Activated CD8-positive, alpha-beta T cell treated with anti-CD3 and anti-CD28 coated beads for 36 hours (primary cell): ENCODE measurements at regions not wholly inside any gene's neighbourhood (a gene's known extent, or its start where the extent isn't known, plus 50 kb on each side); places are given as distances from the start of the nearest gene placed in this dataset.
"Not testable (repeated sequence)": the region's sequence is repeated elsewhere in the genome, so short reads cannot be mapped to it uniquely, and the experiment has no call there.

ENCODE experiments used
- ATAC-seq: fragments of 200-7000 bp; cut with Tn5 transposase; one replicate; pipeline ENCODE4 v1.10.0; 2021; ENCODE audit warnings: mild to moderate bottlenecking, moderate library complexity
- CTCF ChIA-PET: fragments of 350-600 bp; sonication (Branson Sonifier 250); formaldehyde crosslinking; loops from one replicate; lab custom pipeline; 2021; ENCODE audit warnings: antibody characterized with exemption; lab: Charles Lee
- POLR2A ChIA-PET: fragments of 350-600 bp; sonication (Branson Sonifier 250); formaldehyde crosslinking; loops from one replicate; lab custom pipeline; 2021; ENCODE audit warnings: antibody characterized with exemption; lab: Charles Lee
- DNase-seq: peaks from one replicate; pipeline ENCODE4 v3.0.0-alpha.2; 2020
- H3K27ac Mint-ChIP-seq: one replicate; pipeline ENCODE4 v1.8.0; 2021; ENCODE audit warnings: mild to moderate bottlenecking, mixed read lengths
- H3K27me3 Mint-ChIP-seq: one replicate; pipeline ENCODE4 v1.8.0; 2021; ENCODE audit warnings: mixed read lengths
- H3K36me3 Mint-ChIP-seq: one replicate; pipeline ENCODE4 v1.8.0; 2021; ENCODE audit warnings: low read depth, mixed read lengths
- H3K4me1 Mint-ChIP-seq: one replicate; pipeline ENCODE4 v1.8.0; 2021; ENCODE audit warnings: low read depth, mixed read lengths
- H3K4me3 Mint-ChIP-seq: one replicate; pipeline ENCODE4 v1.8.0; 2021; ENCODE audit warnings: mild to moderate bottlenecking, moderate library complexity, mixed read lengths
- H3K9me3 Mint-ChIP-seq: one replicate; pipeline ENCODE4 v1.8.0; 2021; ENCODE audit warnings: mixed read lengths
- intact Hi-C: fragments of 100-400 bp; cut with micrococcal nuclease; formaldehyde crosslinking; loops from one replicate; pipeline ENCODE4 v1.10.0; 2022
- TF ChIP-seq, protein P1 (sequence below): fragments of 200-600 bp; IDR thresholded peaks from one replicate; pipeline ENCODE4 v1.8.0; 2022; ENCODE audit warnings: antibody characterized with exemption, mild to moderate bottlenecking

DNA sequence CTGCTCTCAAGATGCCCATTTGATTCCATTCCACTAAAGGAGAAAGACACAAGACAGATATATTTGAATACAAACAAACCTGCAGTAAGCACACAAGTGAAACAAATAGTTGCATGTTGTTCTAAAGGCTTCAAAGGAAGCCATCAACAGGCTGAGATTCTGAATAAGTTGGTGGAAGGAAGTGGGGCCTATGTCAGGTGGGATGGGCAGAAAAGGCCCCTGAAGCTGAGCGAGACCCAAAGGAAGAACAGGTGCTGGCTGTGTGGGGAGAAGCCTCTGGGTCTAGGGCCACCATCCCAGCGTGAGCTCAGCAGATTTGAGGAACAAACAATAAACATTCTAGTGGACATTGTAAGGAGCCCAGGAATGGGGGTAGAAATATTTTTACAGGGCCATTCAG is 82.4 kb upstream of the PLAC8 start:
- no peaks in the 10 kb centered on the region for H3K36me3 Mint-ChIP-seq
- POLR2A ChIA-PET, result interaction anchor here (0.8 kb wide), 1 partner anchor 83 kb away, joined by 3 read pairs; no protein-coding TSS in a partner anchor
- CTCF ChIA-PET, result interaction anchor here (0.8 to 2.1 kb wide), 2 partner anchors 54 to 63 kb away, joined by 4 to 5 read pairs; no protein-coding TSS in a partner anchor

DNA sequence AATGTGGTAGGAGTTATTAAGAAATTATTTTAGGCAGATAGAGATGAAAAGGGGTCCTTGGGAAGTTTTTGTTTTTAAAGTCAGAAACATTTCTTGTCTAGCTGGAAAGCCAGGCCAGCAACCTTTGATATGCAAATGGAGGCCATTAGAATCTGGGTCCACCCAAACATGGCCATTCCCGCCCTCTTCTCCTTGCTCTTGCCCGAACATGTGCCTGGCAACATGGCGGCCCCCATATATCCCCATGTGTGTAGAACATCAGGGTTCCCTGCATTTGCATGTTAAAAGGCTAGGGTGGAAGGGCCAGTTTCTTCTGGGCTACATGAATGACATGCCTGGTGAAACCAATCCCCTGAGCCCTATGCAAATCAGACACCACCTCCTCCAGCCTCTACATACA is 80.7 kb upstream of the PLAC8 start:
- DNase-seq (no peak), ATAC-seq (no peak)
- Mint-ChIP-seq H3K27me3 (no peaks in the 10 kb centered on the region), H3K36me3 (no peaks in the 10 kb centered on the region), H3K4me1 (peaks cover 7% of the 10 kb centered on the region), H3K4me3 (no peak overlapping the region), H3K27ac (no peak overlapping the region), H3K9me3 (no peaks in the 10 kb centered on the region)
- ChIA-PET CTCF (interaction anchor here (1.3 to 1.6 kb wide), 2 partner anchors 56 to 87 kb away, joined by 3 read pairs; no protein-coding TSS in a partner anchor), POLR2A (no interaction called here)
- intact Hi-C loops, result no loop called here
- TF ChIP-seq, protein P1, sequence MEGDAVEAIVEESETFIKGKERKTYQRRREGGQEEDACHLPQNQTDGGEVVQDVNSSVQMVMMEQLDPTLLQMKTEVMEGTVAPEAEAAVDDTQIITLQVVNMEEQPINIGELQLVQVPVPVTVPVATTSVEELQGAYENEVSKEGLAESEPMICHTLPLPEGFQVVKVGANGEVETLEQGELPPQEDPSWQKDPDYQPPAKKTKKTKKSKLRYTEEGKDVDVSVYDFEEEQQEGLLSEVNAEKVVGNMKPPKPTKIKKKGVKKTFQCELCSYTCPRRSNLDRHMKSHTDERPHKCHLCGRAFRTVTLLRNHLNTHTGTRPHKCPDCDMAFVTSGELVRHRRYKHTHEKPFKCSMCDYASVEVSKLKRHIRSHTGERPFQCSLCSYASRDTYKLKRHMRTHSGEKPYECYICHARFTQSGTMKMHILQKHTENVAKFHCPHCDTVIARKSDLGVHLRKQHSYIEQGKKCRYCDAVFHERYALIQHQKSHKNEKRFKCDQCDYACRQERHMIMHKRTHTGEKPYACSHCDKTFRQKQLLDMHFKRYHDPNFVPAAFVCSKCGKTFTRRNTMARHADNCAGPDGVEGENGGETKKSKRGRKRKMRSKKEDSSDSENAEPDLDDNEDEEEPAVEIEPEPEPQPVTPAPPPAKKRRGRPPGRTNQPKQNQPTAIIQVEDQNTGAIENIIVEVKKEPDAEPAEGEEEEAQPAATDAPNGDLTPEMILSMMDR, result no peak

More for the DNA sequence above, 82.4 kb upstream of the PLAC8 start:
- no peak for DNase-seq
- no peaks in the 10 kb centered on the region for H3K27me3 Mint-ChIP-seq
- TF ChIP-seq, protein P1, result no peak
- intact Hi-C loops, result no loop called here
- ATAC-seq, result no peak
- no peaks in the 10 kb centered on the region for H3K9me3 Mint-ChIP-seq
- H3K4me1 Mint-ChIP-seq, result peaks cover 7% of the 10 kb centered on the region
- H3K4me3 Mint-ChIP-seq, result no peak overlapping the region
- H3K27ac Mint-ChIP-seq, result no peak overlapping the region

DNA sequence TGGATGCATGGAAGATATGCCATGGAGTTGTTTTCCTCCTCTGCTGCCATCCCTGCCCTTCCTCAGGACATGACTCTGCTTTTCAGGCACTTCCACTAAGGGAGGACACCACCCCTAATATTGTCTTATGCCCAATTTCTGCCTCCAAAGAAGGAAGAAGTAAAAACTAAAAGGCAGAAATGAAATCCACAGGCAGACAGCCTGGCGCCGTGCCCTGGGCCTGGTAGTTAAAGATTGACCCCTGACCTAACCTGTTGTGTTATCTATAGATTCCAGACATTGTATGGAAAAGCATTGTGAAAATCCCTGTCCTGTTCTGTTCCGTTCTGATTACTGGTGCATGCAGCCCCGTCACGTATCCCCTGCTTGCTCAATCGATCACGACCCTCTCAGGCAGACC is 80.1 kb upstream of the PLAC8 start:
- DNase-seq, H3K27ac Mint-ChIP-seq, POLR2A ChIA-PET, H3K4me3 Mint-ChIP-seq, ATAC-seq, H3K27me3 Mint-ChIP-seq, H3K4me1 Mint-ChIP-seq, intact Hi-C loops, H3K36me3 Mint-ChIP-seq, H3K9me3 Mint-ChIP-seq: not testable (repeated sequence)
- CTCF ChIA-PET, result interaction anchor here (1.6 kb wide), 1 partner anchor 88 kb away, joined by 3 read pairs; no protein-coding TSS in a partner anchor

DNA sequence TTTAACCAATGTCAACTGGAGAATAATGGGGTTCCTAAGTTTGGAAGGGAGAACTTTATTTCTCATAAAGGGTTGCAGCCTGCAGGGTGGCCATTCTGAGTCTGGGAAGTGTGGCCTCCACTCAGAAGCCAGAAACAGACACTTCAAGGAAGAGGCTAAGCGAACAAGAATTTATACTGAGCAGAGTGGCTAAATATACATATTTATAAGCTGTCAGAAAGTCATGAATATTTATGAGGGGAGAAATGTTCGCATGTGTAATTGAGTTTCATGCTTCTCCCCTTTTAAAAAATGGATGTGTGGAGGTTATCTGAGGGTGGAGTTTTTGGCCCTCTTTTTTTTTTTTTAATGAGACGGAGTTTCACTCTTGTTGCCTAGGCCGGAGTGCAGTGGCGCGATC is 78.1 kb upstream of the PLAC8 start:
- DNase-seq (no peak), ATAC-seq (no peak)
- H3K27ac Mint-ChIP-seq, result no peak overlapping the region
- H3K4me1 Mint-ChIP-seq, result peaks cover 16% of the 10 kb centered on the region
- ChIA-PET CTCF (interaction anchor here (1.3 kb wide), 2 partner anchors 12 to 81 kb away, joined by 3 read pairs; no protein-coding TSS in a partner anchor), POLR2A (no interaction called here)
- H3K36me3 Mint-ChIP-seq, result no peaks in the 10 kb centered on the region
- intact Hi-C loops, result no loop called here
- no peaks in the 10 kb centered on the region for H3K9me3 Mint-ChIP-seq
- TF ChIP-seq, protein P1, result no peak
- no peak overlapping the region for H3K4me3 Mint-ChIP-seq
- no peaks in the 10 kb centered on the region for H3K27me3 Mint-ChIP-seq

DNA sequence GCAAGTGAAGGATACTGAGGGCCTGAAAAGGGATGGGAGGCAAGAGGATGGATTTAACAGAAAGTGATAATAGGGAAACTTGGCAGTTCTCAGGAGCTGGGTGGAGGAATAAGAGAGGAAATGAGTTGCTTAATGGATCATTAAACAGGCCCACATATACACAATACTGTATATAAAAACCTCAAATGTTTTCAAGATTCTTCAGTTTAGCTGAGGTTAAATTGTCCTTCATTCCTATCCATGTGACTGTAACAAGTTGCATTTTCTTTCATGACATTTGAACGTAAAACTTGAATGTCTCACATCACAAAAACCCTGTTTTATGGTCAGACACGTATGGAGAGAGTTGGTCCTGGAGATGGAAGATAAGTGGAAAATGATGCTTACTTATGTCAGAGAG is 76.5 kb upstream of the PLAC8 start:
- DNase-seq (no peak), ATAC-seq (no peak)
- Mint-ChIP-seq H3K4me3 (no peak overlapping the region), H3K4me1 (peaks cover 9% of the 10 kb centered on the region), H3K9me3 (no peaks in the 10 kb centered on the region), H3K27me3 (no peaks in the 10 kb centered on the region), H3K36me3 (no peaks in the 10 kb centered on the region), H3K27ac (no peak overlapping the region)
- TF ChIP-seq, protein P1, result no peak
- CTCF ChIA-PET, result no interaction called here
- POLR2A ChIA-PET, result no interaction called here
- intact Hi-C loops, result no loop called here
